ENCODE measurements at regions not wholly inside any gene's neighbourhood (a gene's known extent, or its start where the extent isn't known, plus 50 kb on each side); places are given as distances from the start of the nearest gene placed in this dataset. TPM values are rescaled to one million over a fixed set of nuclear protein-coding genes. Genes with fewer than 3 reads are reported as not detected.

- TF ChIP-seq POLR2AphosphoS5 (IDR thresholded peaks at IDR 0.05; ENCODE audit: low read depth) (no peak), ZNF331 (CRISPR knock-in tag; IDR thresholded peaks at IDR 0.05; ENCODE audit: low read depth) (no peak), EZH2 (IDR thresholded peaks at IDR 0.05; ENCODE audit: low read depth, unreplicated experiment) (no peak)
- TF ChIP-seq, protein P1, sequence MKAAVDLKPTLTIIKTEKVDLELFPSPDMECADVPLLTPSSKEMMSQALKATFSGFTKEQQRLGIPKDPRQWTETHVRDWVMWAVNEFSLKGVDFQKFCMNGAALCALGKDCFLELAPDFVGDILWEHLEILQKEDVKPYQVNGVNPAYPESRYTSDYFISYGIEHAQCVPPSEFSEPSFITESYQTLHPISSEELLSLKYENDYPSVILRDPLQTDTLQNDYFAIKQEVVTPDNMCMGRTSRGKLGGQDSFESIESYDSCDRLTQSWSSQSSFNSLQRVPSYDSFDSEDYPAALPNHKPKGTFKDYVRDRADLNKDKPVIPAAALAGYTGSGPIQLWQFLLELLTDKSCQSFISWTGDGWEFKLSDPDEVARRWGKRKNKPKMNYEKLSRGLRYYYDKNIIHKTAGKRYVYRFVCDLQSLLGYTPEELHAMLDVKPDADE (IDR thresholded peaks at IDR 0.05): no peak
Measured at GRCh38 chr7:98795741-98796493, 73.9 kb downstream of the TMEM130 start (continued).

Small RNA genes lying in the stretch of these regions (small RNA-seq; reads per million reads assigned to genes)
- gene RNU6-393P (ENCODE audit: low replicate concordance): not detected
